ENCODE measurements at regions not wholly inside any gene's neighbourhood (a gene's known extent, or its start where the extent isn't known, plus 50 kb on each side); places are given as distances from the start of the nearest gene placed in this dataset.

- DNase-seq: no peak
These were observed 161.4 kb downstream of the METTL4 start for GRCh38 chr18:2409906-2410305.

GRCh38 chr18:2410688-2411087, 160.6 kb downstream of the METTL4 start:
- no peak for DNase-seq

- peak; percentile 82 for DNase-seq
These were observed 159.8 kb downstream of the METTL4 start for GRCh38 chr18:2411381-2411960.

GRCh38 chr18:2412281-2412680, 159.0 kb downstream of the METTL4 start:
- no peak for DNase-seq

GRCh38 chr18:2412996-2413751, 158.1 kb downstream of the METTL4 start:
- DNase-seq: no peak

- DNase-seq: no peak
These were observed 157.1 kb downstream of the METTL4 start for GRCh38 chr18:2414235-2414634.

- no peak for DNase-seq
These were observed 155.6 kb downstream of the METTL4 start for GRCh38 chr18:2415656-2416055.

- DNase-seq: peak; percentile 39
These were observed 153.3 kb downstream of the METTL4 start for GRCh38 chr18:2417861-2418610.

GRCh38 chr18:2420367-2420766, 150.9 kb downstream of the METTL4 start:
- DNase-seq: no peak

GRCh38 chr18:2423761-2424160, 147.5 kb downstream of the METTL4 start:
- DNase-seq: no peak

GRCh38 chr18:2424420-2424819, 146.9 kb downstream of the METTL4 start:
- DNase-seq: peak; percentile 35

- DNase-seq: peak; percentile 28
These were observed 145.6 kb downstream of the METTL4 start for GRCh38 chr18:2425426-2426317.

- no peak for DNase-seq
These were observed 141.1 kb downstream of the METTL4 start for GRCh38 chr18:2430191-2430590.

- no peak for DNase-seq
These were observed 139.5 kb downstream of the METTL4 start for GRCh38 chr18:2431806-2432205.

- DNase-seq: no peak
These were observed 137.9 kb downstream of the METTL4 start for GRCh38 chr18:2433366-2433765.

GRCh38 chr18:2441544-2441943, 129.8 kb downstream of the METTL4 start:
- DNase-seq: peak; percentile 40

GRCh38 chr18:2442006-2442405, 129.3 kb downstream of the METTL4 start:
- DNase-seq: no peak

GRCh38 chr18:2442726-2443275, 128.5 kb downstream of the METTL4 start:
- DNase-seq: peak; percentile 61

GRCh38 chr18:2444201-2444875, 127.0 kb downstream of the METTL4 start:
- DNase-seq: no peak

GRCh38 chr18:2448565-2449151, 122.6 kb downstream of the METTL4 start:
- DNase-seq: no peak

- no peak for DNase-seq
These were observed 119.7 kb downstream of the METTL4 start for GRCh38 chr18:2451556-2451955.

- peak; percentile 49 for DNase-seq
These were observed 111.4 kb downstream of the METTL4 start for GRCh38 chr18:2459886-2460285.

Measured in HCEC 1CT (cell line).